NCI-H2196 (cell line): ENCODE measurements at regions not wholly inside any gene's neighbourhood (a gene's known extent, or its start where the extent isn't known, plus 50 kb on each side); places are given as distances from the start of the nearest gene placed in this dataset.
"Not testable (repeated sequence)": the region's sequence is repeated elsewhere in the genome, so short reads cannot be mapped to it uniquely, and the experiment has no call there.

Experiments used
- DNase-seq: peaks from one replicate; lab custom pipeline; 2025; ENCODE audit not compliant: unreplicated experiment; lab: John Stamatoyannopoulos, UW

DNA sequence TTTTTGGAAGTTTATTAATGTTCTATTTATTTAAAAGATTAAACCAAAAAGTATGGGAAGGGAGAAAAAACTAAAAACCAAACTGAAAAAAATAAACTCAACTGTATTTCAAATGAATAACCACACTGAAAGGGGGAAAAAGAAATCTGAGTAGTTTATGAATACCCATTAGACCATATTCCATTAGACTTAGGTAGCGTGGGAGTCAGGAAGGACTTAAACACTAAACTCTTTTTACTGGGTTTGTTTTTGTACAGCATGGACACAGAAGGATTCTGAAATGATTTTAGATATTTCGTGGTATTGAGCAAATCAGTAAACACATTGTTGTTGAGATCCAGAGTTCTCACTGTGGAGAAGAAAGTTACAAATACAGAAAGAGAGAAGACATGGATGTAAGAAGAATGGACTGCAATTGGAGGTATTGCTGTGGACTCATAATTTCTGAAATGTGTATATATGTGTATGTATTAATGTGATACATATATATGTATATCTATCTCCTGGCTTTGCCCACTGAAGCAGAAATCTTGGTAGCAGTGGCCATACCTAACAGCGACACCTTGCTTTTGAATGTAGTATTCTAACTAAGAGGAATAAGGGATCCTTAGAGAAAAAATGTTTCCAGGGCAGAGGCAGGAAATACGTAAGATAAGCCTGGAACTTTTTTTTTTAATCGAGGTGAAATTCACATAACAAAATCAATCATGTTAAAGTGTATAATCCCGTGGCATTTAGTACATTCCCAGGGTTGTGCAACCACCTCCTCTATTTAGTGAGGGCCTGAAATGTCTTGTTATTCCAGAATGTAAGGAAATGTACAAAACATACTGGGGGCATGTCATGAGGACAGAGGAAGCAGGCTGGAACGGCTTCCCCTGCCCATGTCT, 228.8 kb downstream of the SMARCA2 start:
- DNase-seq = no peak

GRCh38 chr9:2247340-2247739, 232.2 kb downstream of the SMARCA2 start:
- no peak for DNase-seq

- no peak for DNase-seq
Measured at GRCh38 chr9:2248768-2249265, 233.7 kb downstream of the SMARCA2 start.

DNA sequence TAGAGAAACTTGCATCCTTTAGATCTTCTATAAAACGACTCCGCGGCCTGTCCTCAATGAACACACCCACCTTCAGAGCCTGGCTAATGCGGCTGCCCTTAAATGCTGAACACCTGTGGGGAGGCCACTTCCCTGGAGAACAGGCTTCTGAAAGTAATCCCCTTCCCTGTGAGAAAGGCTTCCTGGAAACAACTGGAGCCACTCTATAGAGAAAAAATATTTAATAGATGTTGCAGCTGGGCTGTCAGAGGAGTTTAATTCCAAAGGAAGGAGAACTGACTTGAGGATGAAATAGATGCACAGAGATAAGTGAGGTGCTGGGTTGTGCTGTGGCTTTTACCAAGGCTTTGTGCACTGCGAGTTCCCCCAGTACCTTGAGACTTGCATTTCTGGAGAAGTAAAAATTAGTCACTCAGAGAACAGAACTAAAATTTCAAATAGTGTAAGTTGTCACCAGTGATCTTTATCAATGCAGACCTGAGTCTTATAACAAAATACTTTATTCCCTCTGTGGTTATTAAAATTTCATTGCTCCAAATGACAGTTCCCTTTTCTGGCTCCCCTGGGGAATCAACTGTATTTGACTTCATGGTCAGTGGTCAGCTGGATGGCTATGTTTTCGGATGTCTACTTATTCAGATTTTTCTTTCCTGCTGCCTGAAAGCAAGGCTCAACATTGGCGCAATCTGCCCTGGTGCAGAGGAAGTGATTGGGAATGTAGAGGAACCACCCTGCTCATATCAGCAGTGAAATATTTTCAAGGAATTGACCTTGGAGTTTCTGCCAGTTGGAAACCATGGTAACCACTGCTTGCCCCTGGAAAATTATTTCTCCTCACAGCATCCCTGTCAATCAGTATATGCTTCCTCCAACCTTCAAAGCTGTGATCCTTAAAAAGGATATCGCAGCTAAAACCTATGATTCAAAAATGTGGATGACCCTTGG, 238.8 kb downstream of the SMARCA2 start:
- DNase-seq = no peak

- peak; percentile 65 for DNase-seq
Measured at GRCh38 chr9:2255128-2255527, 240.0 kb downstream of the SMARCA2 start.

GRCh38 chr9:2257248-2257929, 242.2 kb downstream of the SMARCA2 start:
- DNase-seq = peak; percentile 64

GRCh38 chr9:2260417-2261306, 245.5 kb downstream of the SMARCA2 start:
- DNase-seq = peak; percentile 70

DNA sequence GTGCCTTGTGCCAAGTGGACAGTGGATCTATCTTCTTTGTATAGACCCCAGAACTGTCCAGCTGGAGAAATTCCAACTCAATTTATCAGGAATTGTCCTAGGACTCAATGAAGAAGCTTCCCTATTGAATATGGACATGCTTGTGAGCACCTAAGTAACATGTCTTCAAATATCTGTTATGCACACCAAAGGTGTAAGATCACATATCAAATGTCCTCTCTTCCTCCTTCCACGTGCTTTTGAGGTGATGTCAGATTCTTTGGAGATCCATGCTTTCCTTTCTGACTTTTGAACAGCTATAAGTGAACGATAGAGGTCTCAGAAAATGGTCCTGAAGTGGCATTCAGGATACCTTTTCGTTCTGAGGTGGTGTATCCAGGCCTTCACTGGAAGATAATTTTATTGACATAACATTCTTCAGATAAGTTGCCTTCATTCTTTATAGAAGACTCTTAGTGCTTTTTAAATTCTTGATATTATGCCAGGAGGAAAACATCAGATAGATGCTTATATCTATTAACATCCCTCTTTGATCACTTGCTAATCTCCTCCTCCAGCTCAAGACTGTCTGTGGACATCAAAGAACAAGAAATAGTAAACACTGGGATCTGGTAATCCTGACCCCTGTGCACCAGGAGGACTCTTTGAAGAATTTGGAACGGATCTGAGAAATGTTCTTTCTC, 246.4 kb downstream of the SMARCA2 start:
- peak; percentile 55 for DNase-seq

GRCh38 chr9:2262386-2263071, 247.4 kb downstream of the SMARCA2 start:
- no peak for DNase-seq

DNA sequence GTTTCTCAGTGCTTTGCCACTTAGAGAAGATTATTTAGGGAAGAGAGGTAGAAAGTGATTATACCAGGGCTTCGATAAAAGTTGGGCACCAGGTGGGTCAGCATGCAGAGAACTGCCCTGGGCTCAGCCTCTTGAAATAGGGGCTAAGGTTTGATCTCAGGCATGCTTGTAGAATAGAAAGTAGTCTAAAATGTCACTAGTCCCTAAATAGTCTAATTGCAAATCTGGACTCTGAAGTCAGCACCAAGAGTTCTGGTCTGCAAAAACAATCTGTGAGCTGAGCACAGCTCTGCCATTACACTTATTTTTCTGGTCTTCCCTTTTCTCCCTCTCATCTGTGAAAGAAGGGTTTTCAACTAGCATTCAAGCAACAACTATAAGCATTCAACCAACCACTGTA, 248.0 kb downstream of the SMARCA2 start:
- DNase-seq = no peak

DNA sequence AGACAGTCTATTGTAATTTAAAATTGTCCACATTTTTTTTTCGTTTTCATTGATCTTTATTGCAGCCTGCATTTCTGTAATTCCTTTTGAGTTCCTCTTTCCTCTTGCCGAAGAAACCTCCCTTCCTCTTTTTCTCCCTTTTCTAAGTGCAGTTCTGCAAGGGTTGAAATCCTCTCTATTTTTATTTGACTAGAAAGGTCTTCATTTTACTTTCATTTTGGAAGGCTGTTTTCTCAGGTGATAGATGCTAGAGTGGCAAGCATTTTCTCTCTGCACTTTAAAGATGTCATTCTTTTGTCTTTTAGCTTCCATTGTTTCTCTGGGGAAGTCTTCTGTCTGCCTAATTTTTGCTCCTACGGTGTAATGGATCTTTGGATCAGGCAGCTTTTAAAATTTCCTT, 248.5 kb downstream of the SMARCA2 start:
- no peak for DNase-seq

DNA sequence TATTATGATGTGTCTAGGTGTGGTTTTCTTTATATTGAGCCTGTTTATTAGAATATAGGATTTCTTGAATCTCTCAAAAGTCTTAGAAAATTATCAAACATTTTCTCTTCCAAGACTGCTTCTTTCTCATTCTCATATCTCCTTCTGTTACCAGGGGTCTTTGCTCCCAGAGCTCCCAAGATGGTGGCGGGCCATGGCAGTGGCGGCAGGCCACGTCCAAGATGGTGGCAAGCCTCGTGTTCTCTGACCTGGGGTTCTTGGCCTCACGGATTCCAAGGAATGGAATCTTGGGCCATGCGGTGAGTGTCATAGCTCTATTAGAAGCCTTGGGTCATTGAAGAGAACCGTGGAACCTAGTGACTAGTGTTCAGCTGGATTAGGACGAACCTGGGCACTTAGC, 248.9 kb downstream of the SMARCA2 start:
- no peak for DNase-seq

- no peak for DNase-seq
Measured at GRCh38 chr9:2267181-2267745, 252.1 kb downstream of the SMARCA2 start.

DNA sequence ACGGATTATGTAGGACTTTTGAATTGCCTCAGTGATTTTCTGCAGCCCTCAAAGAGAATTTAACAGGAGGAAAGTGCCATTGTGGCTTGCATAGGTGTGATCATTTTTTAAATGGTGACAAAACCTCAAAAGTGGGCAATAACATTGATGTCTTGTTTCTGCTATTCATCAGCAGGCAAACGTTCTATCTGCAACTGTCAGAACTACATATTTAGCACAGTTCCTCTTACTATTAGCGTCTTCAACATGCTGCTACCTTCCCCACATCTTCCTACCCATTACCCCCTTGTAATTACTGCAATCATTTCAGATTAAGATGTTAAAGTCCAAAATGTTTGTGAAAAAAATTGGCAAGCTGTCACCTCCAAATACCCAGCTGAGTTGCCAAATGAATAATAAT, 254.6 kb downstream of the SMARCA2 start:
- no peak for DNase-seq

DNA sequence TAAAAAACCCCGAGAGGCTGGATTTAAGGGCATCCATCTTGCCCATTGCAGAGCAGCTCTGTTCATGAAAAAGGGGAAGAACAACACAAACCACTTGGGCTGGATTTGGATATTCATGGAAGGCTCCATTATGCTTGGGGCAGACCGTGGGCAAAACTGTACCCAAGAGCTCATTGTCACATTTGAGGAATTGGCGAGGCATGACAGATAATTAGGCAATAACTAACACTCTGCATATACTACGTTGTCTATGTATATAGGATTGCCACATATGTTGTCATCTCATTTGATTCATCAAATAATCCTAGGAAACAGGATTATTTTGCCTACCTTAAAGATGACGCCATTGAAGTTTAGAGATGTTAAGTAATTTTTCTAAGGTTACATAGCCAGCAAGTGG, 255.4 kb downstream of the SMARCA2 start:
- DNase-seq = no peak

DNA sequence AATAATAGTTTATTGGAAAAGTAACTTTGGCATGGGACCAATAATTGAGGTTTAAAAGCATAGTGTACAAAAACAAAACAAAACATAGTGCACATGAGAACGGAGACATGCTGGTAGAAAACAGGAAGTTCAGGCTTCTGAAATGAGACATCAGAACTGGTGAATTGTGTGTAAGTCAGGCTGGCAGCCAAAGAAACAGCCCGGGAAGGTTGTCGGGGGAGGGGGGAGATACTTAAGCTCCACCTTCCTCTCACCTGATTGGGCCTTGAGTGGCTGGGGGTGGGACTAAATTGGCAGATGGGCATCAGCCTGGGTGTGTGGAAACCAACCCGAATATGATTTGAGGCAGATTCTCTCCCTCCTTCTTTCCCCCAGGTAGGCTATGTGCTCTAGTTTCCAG, 256.3 kb downstream of the SMARCA2 start:
- DNase-seq = peak; percentile 29

- DNase-seq = no peak
Measured at GRCh38 chr9:2274762-2275161, 259.6 kb downstream of the SMARCA2 start.

DNA sequence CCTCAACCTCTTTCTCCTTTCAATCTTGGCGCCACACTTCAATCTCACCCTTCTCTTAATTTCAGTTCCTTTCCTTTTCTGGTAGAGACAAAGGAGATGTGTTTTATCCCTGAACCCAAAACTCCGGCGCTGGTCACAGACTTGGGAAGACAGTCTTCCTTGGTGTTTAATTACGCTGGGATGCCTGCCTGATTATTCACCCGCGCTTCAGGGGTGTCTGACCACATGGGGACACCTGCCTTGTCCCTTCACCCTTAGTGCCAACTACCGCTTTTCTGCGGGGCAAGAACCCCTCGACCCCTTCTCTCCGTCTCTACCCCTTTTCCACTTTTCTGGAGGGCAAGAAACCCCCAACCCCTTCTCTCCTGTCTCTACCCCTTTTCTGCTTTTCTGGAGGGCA, 261.1 kb downstream of the SMARCA2 start:
- DNase-seq = no peak

DNA sequence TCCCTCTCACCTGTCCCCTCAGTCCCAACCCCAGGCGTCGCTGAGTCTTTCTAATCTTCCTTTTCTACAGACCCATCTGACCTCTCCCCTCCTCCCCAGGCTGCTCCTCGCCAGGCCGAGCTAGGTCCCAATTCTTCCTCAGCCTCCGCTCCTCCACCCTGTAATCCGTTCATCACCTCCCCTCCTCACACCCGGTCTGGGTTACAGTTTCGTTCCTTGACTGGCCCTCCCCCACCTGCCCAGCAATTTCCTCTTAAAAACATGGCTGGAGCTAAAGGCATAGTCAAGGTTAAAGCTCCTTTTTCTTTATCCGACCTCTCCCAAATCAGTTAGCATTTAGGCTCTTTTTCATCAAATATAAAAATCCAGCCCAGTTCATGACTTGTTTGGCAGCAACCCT, 262.0 kb downstream of the SMARCA2 start:
- DNase-seq = not testable (repeated sequence)
